HG03342 (cell line): ENCODE measurements at regions not wholly inside any gene's neighbourhood (a gene's known extent, or its start where the extent isn't known, plus 50 kb on each side); places are given as distances from the start of the nearest gene placed in this dataset.

Experiments used
- ATAC-seq: cut with Tn5 transposase; IDR thresholded peaks from one replicate; pipeline ENCODE4 v1.9.1; 2021; ENCODE audit warnings: mild to moderate bottlenecking, moderate library complexity; ENCODE audit not compliant: unreplicated experiment

GRCh38 chr5:103433211-103433610 lies 129.4 kb downstream of the NUDT12 start:
- no peak for ATAC-seq

DNA sequence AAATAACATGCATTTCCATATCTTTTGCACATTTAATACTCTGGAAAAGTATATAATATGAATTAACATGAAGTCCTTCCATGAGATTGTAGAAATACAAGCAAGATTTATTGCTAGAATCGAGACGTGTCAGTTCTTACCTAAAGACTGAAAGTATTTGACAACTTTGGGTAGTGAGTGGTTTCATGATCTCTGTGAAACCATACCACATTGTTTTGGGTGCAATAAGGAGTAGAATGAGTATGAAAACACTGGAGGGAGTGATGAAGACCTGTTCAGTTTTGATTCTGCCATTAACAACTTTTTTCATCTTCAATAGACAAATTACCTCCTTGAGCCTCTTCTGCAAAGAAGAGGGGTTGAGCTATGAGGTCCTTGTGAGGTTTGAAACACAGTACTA lies 133.7 kb downstream of the NUDT12 start:
- peak; percentile 52 for ATAC-seq

DNA sequence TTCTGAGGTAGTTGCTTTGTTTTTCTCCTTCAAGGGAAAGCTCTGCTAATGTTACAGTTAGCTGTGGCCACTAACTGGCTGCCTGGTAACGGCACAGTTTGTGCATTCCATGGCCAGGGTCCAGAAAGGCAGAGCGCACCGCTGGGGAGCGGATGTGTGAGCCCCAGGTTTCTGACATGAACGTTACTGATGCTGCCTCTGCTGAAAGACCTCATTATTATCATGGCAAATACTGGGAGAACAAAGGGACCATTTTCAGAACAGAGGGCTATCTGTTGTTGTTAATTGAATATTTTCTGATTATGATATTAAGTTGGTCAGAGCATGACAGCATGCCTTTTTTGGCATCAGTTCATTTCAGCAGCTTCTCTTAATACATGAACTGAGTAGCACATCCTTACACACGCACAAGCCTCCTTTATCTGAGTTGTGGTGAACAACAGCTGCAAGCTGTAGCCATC lies 134.1 kb downstream of the NUDT12 start:
- no peak for ATAC-seq

- ATAC-seq: no peak
Measured at GRCh38 chr5:103427326-103427725, 135.3 kb downstream of the NUDT12 start.

DNA sequence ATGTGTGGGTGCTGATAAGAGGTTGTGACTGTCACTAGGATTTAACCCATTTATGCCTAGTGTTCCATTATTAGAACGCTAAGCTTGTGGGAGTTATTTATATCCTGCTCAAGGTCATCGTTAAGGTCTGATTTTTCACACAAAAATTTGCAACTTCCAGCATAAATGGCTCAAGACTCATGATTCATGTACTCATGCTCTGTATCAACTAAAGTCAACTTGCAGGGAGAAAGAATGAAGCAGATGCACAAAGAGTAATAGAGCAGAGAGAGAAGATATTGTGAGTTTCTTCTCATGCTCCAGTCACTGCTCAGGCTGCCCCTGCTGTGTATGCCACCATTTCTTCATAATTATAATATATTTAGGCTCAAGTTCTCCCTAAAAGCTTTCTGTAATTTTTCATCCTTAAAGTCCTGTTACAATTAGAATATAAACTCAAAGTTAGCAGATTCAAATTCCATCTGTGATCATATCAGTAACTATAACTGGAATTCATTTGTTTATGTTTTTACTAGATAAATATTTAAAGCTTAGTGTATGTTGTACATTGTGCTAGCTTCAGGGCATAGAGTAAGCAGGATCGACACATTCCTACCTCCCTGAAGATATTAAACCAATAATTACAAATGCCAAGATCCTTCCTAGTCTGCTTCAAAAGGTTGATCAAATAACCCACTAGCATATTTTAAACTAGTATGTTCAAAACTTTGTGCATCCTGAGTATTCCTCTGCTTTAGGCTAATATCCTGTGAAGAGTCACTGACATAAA lies 136.7 kb downstream of the NUDT12 start:
- no peak for ATAC-seq

- no peak for ATAC-seq
Measured at GRCh38 chr5:103424453-103425205, 138.0 kb downstream of the NUDT12 start.

- no peak for ATAC-seq
Measured at GRCh38 chr5:103424026-103424425, 138.6 kb downstream of the NUDT12 start.

DNA sequence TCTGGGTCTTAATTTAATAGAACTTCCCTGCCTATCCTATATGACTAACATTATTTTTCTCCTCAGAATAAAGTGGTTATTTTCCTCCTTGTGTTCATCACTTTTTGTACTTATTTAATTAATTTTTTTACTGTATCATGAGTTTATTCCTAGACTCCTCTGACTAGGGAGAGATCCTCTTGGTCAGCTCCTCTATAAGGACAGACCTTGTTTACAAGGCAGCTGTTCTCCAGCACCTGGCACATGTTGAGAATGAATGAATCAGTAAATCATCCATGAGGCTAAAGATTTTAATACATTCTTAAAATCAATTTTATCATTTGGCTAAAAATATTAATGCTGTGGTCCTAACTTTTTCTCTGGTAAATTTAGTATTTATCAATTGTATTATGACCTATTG lies 139.8 kb downstream of the NUDT12 start:
- no peak for ATAC-seq

DNA sequence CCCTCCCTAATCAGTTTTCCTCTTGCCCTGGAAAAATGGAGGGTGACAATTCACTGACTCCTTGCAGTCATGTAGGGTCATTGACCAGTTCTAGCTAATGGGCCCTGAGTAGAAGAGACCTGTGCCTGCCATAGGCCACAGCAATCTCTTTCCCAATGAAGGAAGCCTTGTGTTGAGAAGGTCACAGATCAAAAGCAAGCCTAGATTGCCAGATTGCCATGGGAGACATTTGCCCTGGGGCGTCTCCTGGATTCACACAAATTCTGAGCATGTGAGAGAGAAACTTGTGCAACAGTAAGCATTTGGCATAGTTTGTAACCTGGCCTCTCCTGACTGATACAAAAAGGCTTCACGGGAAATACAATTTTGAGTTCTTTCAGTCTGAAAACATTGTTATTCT lies 148.0 kb downstream of the NUDT12 start:
- ATAC-seq: no peak

DNA sequence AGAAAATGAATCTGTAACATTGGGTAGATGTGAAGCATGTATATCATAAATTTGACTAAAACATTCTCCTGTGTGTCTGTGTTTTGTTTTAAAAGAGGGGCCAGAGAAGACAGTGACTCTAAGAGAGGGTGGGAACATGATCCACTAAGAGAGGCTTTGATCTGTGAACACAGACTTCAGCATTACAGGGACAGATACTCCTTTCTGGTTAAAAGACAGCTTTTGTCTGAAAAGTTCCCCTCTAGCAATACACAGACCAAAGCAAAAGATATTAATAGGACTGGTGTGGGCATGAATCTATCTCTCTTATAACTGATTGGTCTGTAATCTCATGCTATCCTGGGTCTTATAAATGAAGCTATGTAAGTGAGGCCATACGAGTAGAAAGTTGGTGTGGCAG lies 150.9 kb downstream of the NUDT12 start:
- no peak for ATAC-seq

GRCh38 chr5:103410172-103410571 lies 151.6 kb downstream of the MACIR start:
- peak; percentile 99 for ATAC-seq

DNA sequence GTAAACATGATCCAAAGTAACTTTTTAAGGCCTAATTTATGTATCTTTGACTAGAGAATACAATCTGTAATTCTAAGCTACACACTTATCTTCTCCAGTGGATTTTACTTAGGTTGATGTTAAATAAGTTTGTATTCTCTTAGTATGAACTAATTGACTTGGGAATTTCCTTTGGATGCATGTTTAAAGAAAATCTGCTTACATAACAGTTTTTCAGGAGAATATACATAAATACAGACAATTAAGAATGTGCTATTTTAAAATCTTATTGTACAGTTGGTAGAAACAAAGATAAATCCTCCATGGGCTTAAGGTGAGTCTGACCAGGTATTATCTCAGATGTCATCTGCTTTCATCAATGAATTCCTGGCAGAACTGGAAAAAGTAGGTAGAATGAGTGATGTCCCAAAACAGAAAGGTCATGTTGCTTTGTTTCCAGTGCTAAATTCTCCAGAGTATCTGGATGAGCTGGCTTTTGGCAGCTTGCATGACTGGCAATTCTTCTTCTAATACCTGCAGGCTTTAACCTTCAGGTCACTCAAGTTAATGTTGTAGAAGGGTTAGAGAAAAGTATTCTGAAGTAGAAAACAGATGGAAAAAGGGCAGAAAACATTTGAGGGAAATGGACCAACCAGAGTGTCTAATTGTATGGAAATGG lies 150.6 kb downstream of the MACIR start:
- no peak for ATAC-seq

- ATAC-seq: no peak
Measured at GRCh38 chr5:103408408-103408807, 149.8 kb downstream of the MACIR start.

- no peak for ATAC-seq
Measured at GRCh38 chr5:103407402-103407801, 148.8 kb downstream of the MACIR start.

GRCh38 chr5:103404483-103404882 lies 145.9 kb downstream of the MACIR start:
- ATAC-seq: no peak

GRCh38 chr5:103402851-103403250 lies 144.3 kb downstream of the MACIR start:
- no peak for ATAC-seq

DNA sequence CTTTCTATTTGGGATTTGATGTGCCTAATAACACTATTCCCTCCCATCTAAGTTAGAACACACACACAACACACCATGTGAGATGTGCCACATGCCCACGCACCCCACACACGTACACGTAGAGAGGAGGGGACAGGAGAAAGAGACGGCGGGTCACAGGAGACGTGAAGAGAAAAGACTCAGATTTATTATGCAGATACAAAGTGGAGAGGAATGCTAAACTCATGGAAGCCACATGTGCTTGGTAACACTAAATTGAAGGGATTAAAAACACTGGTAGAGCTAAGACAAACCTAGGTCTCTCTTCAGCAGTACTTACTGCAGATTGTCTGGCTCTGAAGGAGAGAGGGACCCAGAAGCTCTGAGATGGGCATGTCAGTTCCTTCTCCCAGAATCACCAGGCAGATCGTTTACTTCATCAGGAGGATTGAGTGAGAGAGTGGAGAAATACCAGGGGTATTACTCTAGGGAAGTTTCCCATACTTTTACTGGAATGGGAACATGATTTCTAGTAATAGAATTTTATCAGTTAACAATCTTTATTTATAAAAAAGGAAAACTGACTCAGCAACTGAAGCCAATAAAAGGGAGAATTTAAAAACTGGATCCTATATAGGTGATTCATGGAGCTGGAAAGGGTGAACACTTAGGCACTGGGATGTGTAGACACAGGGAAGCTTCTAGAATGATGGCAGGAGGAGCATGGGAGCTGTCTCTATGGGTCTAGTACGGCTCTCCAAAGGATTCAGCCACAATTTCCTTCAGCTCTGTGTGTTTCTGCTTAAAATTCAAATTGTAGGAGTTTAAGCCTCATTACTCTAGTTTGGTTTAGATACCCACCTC lies 139.4 kb downstream of the MACIR start:
- ATAC-seq: no peak

DNA sequence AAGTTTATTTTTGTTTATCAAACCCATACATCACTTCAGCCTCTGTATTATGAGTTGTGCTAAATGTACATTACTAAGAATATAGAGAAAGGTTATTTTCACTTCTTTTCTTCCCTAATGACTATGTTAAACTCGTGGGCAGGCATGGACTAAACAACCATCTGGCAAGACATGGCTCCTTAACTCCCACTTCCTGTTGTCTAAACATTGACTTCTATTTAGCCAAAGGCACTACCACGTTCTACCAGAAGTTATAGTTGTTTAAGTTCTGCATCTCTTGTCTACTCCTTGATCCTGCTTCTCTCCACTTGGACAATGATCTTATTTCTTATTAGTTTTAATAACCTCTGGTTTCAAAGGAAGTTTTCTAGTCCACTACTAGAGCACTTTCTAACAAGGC lies 136.1 kb downstream of the MACIR start:
- ATAC-seq: peak; percentile 46

DNA sequence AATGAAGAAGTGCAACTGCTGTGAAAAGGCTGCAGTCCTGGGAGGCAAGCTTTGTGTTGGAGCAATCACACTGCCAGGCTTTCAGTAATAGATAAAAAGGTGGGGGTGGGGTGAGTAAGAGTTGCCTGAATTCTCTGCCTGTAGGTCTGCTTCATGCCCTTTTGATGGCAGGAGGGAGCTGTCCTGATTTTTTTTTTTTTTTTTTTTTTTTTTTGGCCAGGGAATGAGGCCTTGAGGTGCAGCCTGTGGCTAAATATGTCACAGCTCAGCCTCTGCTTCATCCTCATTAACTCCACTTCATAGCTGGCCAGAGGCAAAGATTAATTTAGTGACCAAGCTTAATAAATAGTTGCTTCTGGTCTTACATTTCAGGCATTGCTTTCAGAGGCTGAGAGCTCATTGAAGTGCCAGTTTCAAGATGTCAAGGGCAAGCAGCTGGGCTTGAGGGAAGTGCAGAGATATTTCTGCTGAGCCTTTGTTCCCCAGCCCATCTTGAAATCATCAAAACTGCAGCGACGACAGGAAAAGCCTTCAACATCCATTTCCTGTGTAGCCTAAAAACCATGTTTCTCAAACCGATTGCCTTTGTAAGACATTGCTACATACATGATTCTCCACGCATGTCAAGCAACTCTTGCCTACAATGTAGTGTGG lies 134.7 kb downstream of the MACIR start:
- ATAC-seq: no peak

GRCh38 chr5:103391659-103392058 lies 133.1 kb downstream of the MACIR start:
- no peak for ATAC-seq
